Nucleus accumbens (tissue), 56 donors: ENCODE measurements at regions not wholly inside any gene's neighbourhood (a gene's known extent, or its start where the extent isn't known, plus 50 kb on each side); places are given as distances from the start of the nearest gene placed in this dataset.

Experiments
- DNase-seq, 56 donors: peaks; one replicate each; lab custom pipeline; 2025; lab: John Stamatoyannopoulos, UW

- DNase-seq, result peak in 1 of 56 donors; percentile 7
These were observed 101.5 kb upstream of the GPC1 start for GRCh38 chr2:240333985-240334384.

GRCh38 chr2:240335061-240335460, 100.4 kb upstream of the GPC1 start:
- no peak for DNase-seq

- DNase-seq, result no peak
These were observed 98.5 kb upstream of the GPC1 start for GRCh38 chr2:240336820-240337427.

GRCh38 chr2:240338274-240338673, 97.2 kb upstream of the GPC1 start:
- no peak for DNase-seq

GRCh38 chr2:240339411-240340360, 95.8 kb upstream of the GPC1 start:
- DNase-seq, result peak in 54 of 56 donors; percentile 9 to 92 (median 77)

GRCh38 chr2:240340361-240340761, 95.1 kb upstream of the GPC1 start:
- DNase-seq, result peak in 1 of 56 donors; percentile 52

GRCh38 chr2:240341064-240341463, 94.4 kb upstream of the GPC1 start:
- no peak for DNase-seq

- DNase-seq, result no peak
These were observed 91.9 kb upstream of the GPC1 start for GRCh38 chr2:240343548-240343947.

- DNase-seq, result no peak
These were observed 90.6 kb upstream of the GPC1 start for GRCh38 chr2:240344904-240345303.

GRCh38 chr2:240346015-240346752, 89.3 kb upstream of the GPC1 start:
- DNase-seq, result no peak

GRCh38 chr2:240346753-240347372, 88.6 kb upstream of the GPC1 start:
- no peak for DNase-seq

- no peak for DNase-seq
These were observed 88.0 kb upstream of the GPC1 start for GRCh38 chr2:240347373-240347940.

GRCh38 chr2:240347949-240348500, 87.4 kb upstream of the GPC1 start:
- DNase-seq, result no peak

GRCh38 chr2:240348522-240348921, 86.9 kb upstream of the GPC1 start:
- DNase-seq, result no peak

GRCh38 chr2:240349133-240350005, 86.1 kb upstream of the GPC1 start:
- no peak for DNase-seq

GRCh38 chr2:240350006-240350355, 85.5 kb upstream of the GPC1 start:
- DNase-seq, result no peak

- DNase-seq, result no peak
These were observed 84.8 kb upstream of the GPC1 start for GRCh38 chr2:240350696-240351087.

GRCh38 chr2:240351088-240351741, 84.2 kb upstream of the GPC1 start:
- DNase-seq, result no peak
